ENCODE measurements at regions not wholly inside any gene's neighbourhood (a gene's known extent, or its start where the extent isn't known, plus 50 kb on each side); places are given as distances from the start of the nearest gene placed in this dataset.

GRCh38 chr11:116551576-116551975 is 221.2 kb downstream of the BUD13 start:
- no peak for DNase-seq

GRCh38 chr11:116548256-116548655 is 224.5 kb downstream of the BUD13 start:
- DNase-seq, result no peak

- DNase-seq, result no peak
These were observed 225.2 kb downstream of the BUD13 start for GRCh38 chr11:116547571-116547970.

GRCh38 chr11:116545912-116546311 is 226.9 kb downstream of the BUD13 start:
- no peak for DNase-seq

GRCh38 chr11:116544721-116545120 is 228.1 kb downstream of the BUD13 start:
- no peak for DNase-seq

- no peak for DNase-seq
These were observed 228.8 kb downstream of the BUD13 start for GRCh38 chr11:116543911-116544475.

- no peak for DNase-seq
These were observed 229.7 kb downstream of the BUD13 start for GRCh38 chr11:116543099-116543498.

- no peak for DNase-seq
These were observed 230.4 kb downstream of the BUD13 start for GRCh38 chr11:116542406-116542805.

- DNase-seq, result no peak
These were observed 231.3 kb downstream of the BUD13 start for GRCh38 chr11:116541460-116541859.

- no peak for DNase-seq
These were observed 232.0 kb downstream of the BUD13 start for GRCh38 chr11:116540645-116541304.

- DNase-seq, result no peak
These were observed 232.9 kb downstream of the BUD13 start for GRCh38 chr11:116539836-116540418.

GRCh38 chr11:116539211-116539610 is 233.6 kb downstream of the BUD13 start:
- no peak for DNase-seq

- no peak for DNase-seq
These were observed 234.1 kb downstream of the BUD13 start for GRCh38 chr11:116538677-116539076.

GRCh38 chr11:116537709-116538108 is 235.1 kb downstream of the BUD13 start:
- no peak for DNase-seq

- DNase-seq, result no peak
These were observed 235.7 kb downstream of the BUD13 start for GRCh38 chr11:116537121-116537520.

- no peak for DNase-seq
These were observed 236.4 kb downstream of the BUD13 start for GRCh38 chr11:116536416-116536815.

- no peak for DNase-seq
These were observed 236.8 kb downstream of the BUD13 start for GRCh38 chr11:116535994-116536393.

GRCh38 chr11:116535120-116535519 is 237.7 kb downstream of the BUD13 start:
- no peak for DNase-seq

- no peak for DNase-seq
These were observed 238.4 kb downstream of the BUD13 start for GRCh38 chr11:116534270-116534975.

- no peak for DNase-seq
These were observed 239.5 kb downstream of the BUD13 start for GRCh38 chr11:116533186-116533825.

- no peak for DNase-seq
These were observed 240.7 kb downstream of the BUD13 start for GRCh38 chr11:116532066-116532465.

- DNase-seq, result no peak
These were observed 242.1 kb downstream of the BUD13 start for GRCh38 chr11:116530705-116531104.

- DNase-seq, result no peak
These were observed 243.5 kb downstream of the BUD13 start for GRCh38 chr11:116529271-116529670.

All from T-helper 1 cell (primary cell).